ENCODE measurements at regions not wholly inside any gene's neighbourhood (a gene's known extent, or its start where the extent isn't known, plus 50 kb on each side); places are given as distances from the start of the nearest gene placed in this dataset.
A peak's percentile ranks its signal among the peaks of the same experiment; 100 is the strongest.

GRCh38 chr12:67430708-67431335 lies 161.7 kb downstream of the CAND1 start:
- TF ChIP-seq POLR2A (IDR thresholded peaks at IDR 0.05): no peak
- peak; percentile 12 for TF ChIP-seq POLR2AphosphoS5 (IDR thresholded peaks at IDR 0.05)
- TF ChIP-seq CTCF (IDR thresholded peaks at IDR 0.05): peak in 1 of 4 experiments; percentile 35
- no peaks in the 10 kb centered on the region for H3K4me1 ChIP-seq (replicated peaks)
- WGBS: 50% methylated on average over 9 of the region's 9 CpGs
- intact Hi-C loops (cut with DNase I): no loop called here
- no peaks in the 10 kb centered on the region for H3K27me3 ChIP-seq (replicated peaks; ENCODE audit: insufficient read depth)
- H3K27ac ChIP-seq: no peak overlapping the region
- DNase-seq (ENCODE audit: low spot score): no peak
- no peak overlapping the region for H3K4me3 ChIP-seq
- H3K36me3 ChIP-seq: no peaks in the 10 kb centered on the region
- H3K9me3 ChIP-seq: no peaks in the 10 kb centered on the region

- no peaks in the 10 kb centered on the region for H3K36me3 ChIP-seq
- no peaks in the 10 kb centered on the region for H3K4me1 ChIP-seq (replicated peaks)
- no peak for DNase-seq (ENCODE audit: low spot score)
- H3K27ac ChIP-seq: no peak overlapping the region
- TF ChIP-seq CTCF (IDR thresholded peaks at IDR 0.05): no peak
- TF ChIP-seq POLR2AphosphoS5 (IDR thresholded peaks at IDR 0.05): no peak
- H3K9me3 ChIP-seq: no peaks in the 10 kb centered on the region
- WGBS: 49% methylated on average over 6 of the region's 6 CpGs
- intact Hi-C loops (cut with DNase I): no loop called here
- no peak overlapping the region for H3K4me3 ChIP-seq
- no peaks in the 10 kb centered on the region for H3K27me3 ChIP-seq (replicated peaks; ENCODE audit: insufficient read depth)
These were observed 162.4 kb downstream of the CAND1 start for GRCh38 chr12:67431411-67432020.

GRCh38 chr12:67433385-67434175 lies 164.4 kb downstream of the CAND1 start:
- no peak for DNase-seq (ENCODE audit: low spot score)
- no peak overlapping the region for H3K4me3 ChIP-seq
- H3K36me3 ChIP-seq: no peaks in the 10 kb centered on the region
- 81% methylated on average over 6 of the region's 6 CpGs for WGBS
- no peaks in the 10 kb centered on the region for H3K4me1 ChIP-seq (replicated peaks)
- H3K9me3 ChIP-seq: no peaks in the 10 kb centered on the region
- intact Hi-C loops (cut with DNase I): no loop called here
- no peak overlapping the region for H3K27ac ChIP-seq
- TF ChIP-seq CTCF (IDR thresholded peaks at IDR 0.05) (no peak), POLR2AphosphoS5 (IDR thresholded peaks at IDR 0.05) (no peak), POLR2A (IDR thresholded peaks at IDR 0.05) (no peak)
- H3K27me3 ChIP-seq (replicated peaks; ENCODE audit: insufficient read depth): no peaks in the 10 kb centered on the region

- no peaks in the 10 kb centered on the region for H3K9me3 ChIP-seq
- no peaks in the 10 kb centered on the region for H3K27me3 ChIP-seq (replicated peaks; ENCODE audit: insufficient read depth)
- no peak for DNase-seq (ENCODE audit: low spot score)
- intact Hi-C loops (cut with DNase I): no loop called here
- H3K27ac ChIP-seq: peak overlapping the region in 1 of 2 donors; percentile 6
- H3K36me3 ChIP-seq: no peaks in the 10 kb centered on the region
- 32% methylated on average over 3 of the region's 3 CpGs for WGBS
- TF ChIP-seq POLR2A (IDR thresholded peaks at IDR 0.05): no peak
- TF ChIP-seq CTCF (IDR thresholded peaks at IDR 0.05): no peak
- no peak for TF ChIP-seq POLR2AphosphoS5 (IDR thresholded peaks at IDR 0.05)
- no peak overlapping the region for H3K4me3 ChIP-seq
- no peaks in the 10 kb centered on the region for H3K4me1 ChIP-seq (replicated peaks)
These were observed 165.7 kb downstream of the CAND1 start for GRCh38 chr12:67434671-67435370.
